Activated CD8-positive, alpha-beta memory T cell treated with anti-CD3 and anti-CD28 coated beads, Interleukin-2, amount 50 U/mL, for 4 hours (primary cell): ENCODE measurements at regions not wholly inside any gene's neighbourhood (a gene's known extent, or its start where the extent isn't known, plus 50 kb on each side); places are given as distances from the start of the nearest gene placed in this dataset.
"Not testable (repeated sequence)": the region's sequence is repeated elsewhere in the genome, so short reads cannot be mapped to it uniquely, and the experiment has no call there.

Experiments
- DNase-seq: peaks from one replicate; pipeline ENCODE4 v3.0.0-alpha.2; 2020

DNA sequence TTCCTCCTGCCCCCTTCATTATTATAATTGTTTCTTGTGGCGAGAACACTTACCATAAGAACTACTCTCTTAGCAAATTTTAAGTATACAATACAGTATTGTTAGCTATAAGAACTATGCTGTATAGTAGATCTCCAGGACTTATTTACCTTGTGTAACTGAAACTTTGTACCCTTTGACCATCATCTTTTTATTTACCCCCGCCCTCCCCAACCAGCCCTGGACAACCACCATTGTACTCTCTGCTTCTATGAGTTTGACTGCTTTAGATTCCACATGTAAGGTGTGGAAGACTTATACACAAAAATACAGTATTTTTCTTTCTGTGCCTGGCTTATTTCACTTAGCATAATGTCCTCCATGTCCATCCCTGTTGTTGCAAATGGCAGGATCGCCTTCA, 161.1 kb downstream of the PHF8 start:
- no peak for DNase-seq

DNA sequence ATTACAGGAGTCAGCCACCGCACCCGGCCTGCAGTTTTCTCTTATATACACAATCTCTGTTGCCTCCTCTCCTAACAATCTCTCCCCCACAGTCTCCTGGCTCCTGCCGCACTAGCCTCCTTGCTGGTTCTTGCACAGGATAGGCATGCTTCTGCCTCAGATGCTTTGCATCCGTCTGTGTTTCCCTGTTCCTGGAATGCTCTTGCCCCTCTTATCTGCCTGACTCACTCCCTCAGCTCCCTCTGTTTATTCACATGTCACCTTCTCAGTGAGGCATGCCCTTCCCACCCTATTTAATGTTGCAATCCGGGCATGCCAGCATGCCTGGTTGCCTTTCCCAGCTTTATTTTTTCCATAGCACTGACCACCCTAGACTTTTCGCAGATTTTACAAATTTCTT, 161.9 kb downstream of the PHF8 start:
- DNase-seq: no peak

DNA sequence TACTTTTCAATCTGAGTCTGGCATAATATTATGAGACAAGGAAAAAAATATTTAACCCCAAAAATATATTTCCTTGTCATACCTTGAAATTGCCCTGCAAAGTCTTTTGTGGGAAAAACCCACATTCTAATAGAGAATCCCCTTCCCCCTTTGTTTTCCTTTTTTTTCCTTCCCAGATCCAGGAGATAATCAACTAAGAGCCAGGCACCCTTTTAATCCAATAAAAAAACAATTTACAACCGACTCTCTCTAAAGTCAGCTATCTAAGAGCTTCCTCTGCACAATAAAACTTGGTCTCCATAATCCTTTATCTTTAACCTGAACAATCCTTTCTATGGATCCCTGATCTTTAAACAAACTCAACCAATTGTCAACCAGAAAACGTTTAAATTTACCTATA, 163.5 kb downstream of the PHF8 start:
- DNase-seq: not testable (repeated sequence)

DNA sequence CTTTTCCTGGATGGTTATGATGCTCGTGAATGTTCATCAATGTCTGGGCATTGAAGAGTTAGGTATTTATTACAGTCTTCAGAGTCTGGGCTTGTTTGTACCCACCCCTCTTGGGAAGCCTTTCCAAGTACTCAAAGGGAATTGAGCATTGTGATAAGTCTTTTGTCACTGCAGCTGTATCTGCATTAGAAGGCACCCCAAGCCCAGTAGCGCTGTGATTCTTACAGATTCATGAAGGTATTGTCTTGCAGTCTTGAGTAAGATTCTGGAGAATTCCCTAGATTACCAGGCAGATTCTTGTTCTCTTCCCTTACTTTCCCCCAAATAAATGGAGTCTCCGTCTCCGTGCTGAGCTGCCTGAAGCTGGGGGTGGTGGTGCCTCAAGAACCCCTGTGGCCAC, 173.4 kb upstream of the HUWE1 start:
- no peak for DNase-seq

DNA sequence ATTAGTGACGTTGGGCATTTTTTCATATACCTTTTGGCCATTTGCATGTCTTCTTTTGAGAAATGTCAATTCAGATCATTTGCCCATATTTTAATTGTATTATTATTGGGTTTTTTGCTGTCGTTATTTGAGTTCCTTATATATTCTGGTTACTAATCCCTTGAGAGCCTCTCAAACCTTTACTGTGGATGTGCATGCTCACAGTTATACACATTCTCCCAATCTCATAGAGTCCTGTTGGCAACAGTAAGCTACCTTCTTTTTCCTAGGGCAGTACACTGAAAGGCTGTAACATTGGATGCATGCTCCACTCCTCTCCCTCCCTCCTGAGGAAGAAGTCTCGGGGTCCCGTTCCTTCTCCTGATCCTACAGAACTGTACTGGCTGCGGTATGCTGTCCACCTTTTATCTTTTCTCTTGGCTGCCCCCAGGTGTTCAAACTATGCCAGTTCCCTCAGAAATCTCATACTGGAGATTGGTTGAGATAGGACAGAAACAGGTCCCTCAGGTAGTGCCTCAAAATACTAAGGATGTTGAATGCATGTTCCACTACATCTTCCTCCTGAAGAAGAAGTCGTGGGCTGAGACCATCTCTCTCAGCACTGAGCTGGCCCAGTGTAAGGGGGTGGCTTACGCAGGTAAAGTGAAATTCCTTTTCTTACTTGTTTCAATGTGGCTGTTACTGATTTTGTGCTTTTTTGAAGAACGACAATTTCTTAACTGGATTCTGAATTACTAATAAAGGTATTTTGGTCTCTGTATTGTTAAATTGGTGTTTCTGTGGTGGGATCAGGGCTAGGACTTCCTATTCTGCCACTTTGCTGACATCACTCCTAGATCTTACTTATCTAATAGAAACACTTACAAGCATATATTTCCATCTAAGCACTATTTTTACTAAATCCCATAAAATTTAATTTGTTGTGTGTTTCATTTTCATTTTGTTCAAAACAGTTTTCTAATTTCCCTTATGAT, 145.4 kb upstream of the HUWE1 start:
- peak; percentile 38 for DNase-seq

DNA sequence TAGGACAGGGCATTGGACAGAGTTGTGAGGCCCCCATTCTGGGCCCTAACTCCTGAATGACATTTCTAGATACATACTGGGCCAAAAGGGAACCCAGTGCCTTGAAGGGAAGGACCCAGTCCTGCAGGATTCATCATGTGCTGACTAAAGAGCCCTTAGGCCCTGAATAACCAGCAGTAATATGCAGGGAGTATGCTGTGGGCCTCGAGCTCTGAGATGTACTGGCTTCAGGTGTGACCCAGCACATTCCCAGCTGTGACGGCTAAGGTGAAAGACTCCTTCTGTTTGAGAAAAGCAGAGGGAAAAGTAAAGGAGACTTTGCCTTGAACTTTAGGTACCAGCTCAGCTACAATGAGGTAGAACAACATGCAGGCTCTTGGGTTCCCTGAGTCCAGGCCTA, 138.2 kb upstream of the HUWE1 start:
- DNase-seq: no peak

DNA sequence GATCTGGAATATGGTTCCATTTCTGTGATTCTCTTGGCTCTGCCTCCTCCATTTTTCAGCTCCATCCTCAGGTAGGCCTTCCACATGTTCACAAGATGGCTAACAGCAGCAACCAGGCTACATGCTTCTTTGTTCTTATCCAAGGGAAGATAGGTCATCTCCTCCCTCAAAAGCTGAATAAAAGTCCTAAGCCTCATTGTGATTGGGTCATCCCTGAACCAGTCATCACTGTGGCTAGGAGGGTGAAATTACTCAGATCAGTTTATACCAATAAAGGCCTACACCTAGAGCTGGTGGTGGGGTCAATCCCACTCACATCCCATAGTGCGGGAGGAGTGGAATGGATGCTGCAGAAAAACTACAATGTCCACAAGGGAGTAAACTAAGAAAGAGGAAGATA, 131.6 kb upstream of the HUWE1 start:
- DNase-seq: not testable (repeated sequence)

DNA sequence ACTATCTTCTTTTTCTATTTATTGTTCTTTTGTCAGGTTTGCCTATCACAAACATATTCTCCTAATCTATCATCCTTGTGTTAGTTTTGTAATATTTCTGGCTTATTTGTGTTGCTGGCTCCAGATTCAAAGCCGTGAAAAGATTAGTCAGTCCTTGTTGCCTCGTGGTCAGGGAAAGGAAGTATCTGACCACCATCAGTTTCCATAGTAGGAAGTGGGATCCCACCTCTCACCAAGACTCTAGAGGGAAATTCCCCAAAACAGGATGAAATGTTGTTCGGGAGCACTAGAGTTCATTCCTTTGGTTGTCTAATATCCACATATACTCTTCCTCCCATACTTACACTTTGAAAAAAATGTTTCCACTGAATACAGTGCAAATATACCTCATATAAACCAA, 131.0 kb upstream of the HUWE1 start:
- DNase-seq: no peak

DNA sequence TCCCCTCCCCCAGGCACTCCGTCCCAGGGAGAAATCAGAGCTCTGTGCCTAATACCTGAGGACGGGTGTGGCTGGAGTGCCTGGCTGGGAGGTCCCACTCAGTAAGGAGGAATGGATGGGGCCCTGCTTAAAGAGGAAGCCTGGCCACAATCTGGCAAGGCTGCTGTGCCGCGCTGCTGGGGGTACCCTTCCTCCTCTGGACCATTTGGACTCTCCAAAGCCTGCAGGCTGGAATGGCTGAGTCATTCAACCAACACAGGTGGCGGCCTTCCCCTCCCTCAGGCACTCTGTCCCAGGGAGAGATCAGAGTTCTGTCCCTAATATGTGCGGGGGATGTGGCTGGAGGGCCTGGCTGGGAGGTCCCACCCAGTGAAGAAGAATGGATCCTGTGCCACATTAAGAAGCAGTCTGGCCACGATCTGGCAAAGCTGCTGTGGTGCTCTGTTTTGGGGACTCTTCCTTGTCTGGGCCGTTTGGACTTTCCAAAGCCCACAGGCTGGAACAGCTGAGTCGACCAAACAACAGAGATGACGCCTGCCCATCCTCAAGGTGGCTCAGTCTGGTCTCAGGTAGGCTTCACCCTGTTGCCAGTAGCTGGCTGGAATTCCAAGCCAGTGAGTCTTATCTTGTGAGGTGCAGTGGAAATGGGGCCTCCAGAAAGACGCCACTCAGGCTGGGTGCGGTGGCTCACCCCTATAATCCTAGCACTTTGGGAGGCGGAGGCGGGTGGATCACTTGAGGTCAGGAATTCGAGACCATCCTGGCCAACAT, 127.3 kb upstream of the HUWE1 start:
- no peak for DNase-seq

DNA sequence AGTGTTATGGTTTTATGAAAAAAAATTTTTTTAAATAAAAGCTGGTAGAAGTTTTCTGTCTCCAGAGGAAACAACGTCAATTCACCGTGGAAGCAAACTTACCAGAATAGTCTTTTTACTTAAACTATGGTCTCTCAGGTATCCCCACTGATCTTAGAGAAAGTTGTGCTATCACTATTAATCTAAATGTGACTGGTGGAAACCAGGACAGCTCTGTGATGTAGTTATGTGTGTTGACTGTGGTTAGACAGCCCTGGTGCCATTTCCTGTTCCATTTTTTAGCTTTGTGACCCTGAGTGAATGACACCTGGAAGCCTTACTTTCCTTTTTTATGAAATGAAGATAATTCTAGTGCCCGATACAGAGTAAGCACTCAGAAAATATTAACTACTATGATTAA, 111.8 kb upstream of the HUWE1 start:
- DNase-seq: no peak

DNA sequence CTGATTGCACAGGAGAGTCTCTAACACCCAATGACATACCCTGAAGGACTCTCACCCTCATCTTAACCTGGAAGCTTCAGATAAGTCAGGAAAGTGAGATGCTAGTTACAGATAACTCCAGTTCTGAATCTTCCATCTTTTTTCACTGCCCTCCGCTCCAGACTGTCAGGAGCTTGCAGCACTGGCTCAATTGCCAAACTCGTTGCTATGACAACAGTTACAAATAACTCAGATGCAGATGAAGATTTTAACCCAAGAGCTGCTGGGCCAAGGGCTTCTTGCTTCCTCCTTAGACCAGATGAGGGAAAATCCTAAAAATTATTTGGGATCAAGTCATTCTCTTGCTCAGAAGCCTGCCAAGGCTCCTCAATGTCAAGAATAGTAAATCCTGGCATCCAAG, 109.1 kb upstream of the HUWE1 start:
- no peak for DNase-seq

DNA sequence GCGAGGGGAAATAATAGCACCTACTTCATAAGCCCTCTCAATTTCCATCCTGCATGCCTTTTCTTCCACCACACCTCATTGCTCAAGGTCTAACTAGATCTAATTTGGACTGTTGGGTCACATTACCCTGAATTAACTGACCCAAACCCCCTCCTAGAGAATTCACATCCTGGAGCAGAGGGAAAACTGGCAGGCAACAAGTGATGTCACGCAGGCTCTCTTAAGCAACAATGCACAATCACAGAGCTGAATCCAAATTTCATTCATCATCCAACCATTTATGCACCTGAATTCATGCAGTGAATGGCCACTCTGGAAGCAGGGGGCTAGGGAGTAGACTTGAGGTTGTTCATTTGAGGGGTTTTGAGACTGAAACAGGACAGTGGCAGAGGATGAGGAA, 107.7 kb upstream of the HUWE1 start:
- DNase-seq: no peak

DNA sequence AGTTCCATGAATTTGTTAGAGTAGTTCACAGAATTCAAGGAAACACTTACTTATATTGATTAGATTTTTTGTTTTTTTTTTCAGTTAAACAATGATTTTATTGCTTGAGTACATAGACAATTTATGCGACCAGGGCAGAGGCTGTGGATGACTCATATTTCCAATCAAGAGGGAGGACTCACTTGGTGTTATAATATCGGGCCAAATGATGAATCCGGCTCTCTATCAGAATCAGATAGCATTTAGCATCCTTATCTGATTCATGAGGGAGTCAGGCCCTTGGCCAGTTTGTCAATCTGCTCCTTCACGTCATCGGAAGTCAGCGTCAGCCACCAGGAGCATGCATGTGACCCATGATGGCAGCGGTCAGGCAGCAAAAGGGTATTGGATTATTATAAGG, 82.3 kb upstream of the HUWE1 start:
- no peak for DNase-seq

DNA sequence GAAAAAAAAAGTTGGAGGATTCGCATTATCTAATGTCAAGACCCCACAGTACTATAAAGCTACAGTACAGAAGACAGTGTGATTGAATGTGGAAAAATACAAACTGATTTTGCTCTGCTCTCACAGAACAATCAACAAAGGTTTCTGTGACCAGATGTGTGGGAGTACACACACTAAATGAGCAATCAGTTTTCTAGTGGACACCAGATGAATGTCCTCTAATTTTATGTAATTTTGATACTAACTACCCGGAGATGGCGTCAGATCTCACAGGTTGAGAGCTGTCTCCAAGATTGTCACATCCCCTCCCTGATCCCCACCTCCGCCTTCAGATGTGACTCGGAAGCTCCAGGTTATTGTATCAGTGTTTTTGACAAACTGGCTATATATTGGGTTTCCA, 81.9 kb upstream of the HUWE1 start:
- DNase-seq: no peak

DNA sequence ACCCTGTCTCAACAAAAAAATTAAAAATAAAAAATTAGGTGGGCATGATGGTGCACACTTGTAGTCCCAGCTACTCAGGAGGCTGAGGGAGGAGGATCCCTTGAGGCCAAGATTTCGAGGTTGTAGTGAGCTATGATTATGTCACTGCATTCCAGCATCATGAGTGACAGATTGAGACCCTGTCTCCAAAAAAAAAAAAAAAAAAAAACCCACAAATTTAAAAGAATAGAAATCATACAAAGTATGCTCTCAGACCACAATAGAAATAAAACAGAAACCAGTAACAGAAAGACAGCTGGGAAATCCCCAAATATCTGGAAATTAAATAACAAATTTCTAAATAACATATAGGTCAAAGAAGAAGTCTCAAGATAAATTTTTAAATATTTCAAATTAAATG, 81.0 kb upstream of the HUWE1 start:
- DNase-seq: no peak

DNA sequence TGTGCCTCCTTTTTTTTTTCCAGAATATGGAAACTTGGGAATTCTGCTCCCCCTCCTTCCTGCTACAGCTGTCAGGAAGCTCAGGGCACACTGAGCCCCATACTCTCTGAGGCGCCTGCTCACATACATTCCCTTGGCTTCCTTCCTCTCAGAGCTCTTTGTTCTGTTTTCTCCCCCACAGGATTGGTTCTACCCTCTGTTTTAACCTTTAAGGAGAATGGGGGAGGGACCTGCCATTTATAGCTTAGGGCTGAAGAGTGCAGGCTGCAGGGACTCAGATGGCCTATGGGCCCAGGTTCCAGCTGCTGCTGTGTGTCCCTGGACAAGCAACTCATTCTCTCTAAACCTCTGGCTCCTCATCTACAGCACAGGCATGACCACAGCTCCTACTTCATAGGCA, 70.7 kb upstream of the HUWE1 start:
- DNase-seq: not testable (repeated sequence)

DNA sequence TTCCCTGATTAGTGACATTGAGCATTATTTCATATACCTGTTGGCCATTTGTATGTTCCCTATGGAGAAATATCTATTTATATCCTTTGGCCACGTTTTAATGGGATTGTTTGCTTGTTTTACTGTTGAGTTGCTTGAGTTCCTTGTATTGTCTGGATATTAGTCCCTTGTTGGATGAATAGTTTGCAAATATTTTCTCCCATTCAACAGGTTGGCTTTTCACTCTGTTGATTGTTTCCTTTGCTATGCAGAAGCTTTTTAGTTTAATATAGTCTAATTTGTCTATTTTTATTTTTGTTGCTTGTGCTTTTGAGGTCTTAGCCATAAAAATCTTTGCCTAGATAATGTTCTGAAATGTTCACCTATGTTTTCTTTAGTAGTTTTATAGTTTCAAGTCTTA, 60.2 kb upstream of the HUWE1 start:
- no peak for DNase-seq

DNA sequence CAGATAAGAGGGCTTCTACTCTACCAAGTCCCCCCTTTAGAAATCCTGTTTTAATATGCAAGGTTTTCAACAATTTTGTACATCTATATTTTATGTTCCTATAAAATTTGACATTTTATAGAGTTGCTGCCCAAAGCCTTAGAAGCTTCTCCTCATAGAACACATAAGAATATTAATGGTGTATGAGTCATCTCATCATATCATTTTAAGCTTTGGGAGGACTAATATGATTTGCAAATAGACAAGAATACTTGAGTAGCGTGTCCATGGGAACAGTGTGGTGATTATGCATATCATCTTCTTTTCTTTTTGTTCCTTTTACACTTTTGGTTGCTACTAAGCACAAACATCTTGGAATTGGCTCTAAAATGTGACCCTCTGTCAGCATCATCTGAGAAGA, 56.7 kb upstream of the HUWE1 start:
- DNase-seq: no peak

DNA sequence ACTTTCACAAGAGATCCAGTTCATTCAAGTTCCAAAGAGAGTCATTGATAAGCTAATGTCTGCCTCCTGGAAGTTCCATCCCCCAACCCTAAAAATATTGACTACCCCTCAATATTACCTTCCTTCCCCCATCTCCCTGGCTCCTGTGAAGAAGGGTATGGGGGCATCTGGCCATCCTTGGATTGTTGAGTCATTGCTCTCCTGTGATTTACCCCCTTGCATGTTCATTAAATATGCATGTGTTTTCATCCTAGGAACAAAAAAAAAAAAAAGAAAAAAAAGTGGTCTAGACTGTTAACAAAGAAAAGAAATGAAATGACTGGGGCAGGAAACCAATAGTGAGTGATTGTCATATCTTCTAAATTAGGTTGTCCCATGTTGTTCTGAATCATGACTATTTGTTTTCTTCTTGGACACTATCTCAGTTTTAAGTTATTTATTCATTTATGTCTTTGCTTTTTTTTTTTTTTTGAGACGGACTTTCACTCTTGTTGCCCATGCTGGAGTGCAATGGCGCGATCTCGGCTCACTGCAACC, 51.9 kb upstream of the HUWE1 start:
- no peak for DNase-seq
